ENCODE measurements at regions not wholly inside any gene's neighbourhood (a gene's known extent, or its start where the extent isn't known, plus 50 kb on each side); places are given as distances from the start of the nearest gene placed in this dataset.

DNA sequence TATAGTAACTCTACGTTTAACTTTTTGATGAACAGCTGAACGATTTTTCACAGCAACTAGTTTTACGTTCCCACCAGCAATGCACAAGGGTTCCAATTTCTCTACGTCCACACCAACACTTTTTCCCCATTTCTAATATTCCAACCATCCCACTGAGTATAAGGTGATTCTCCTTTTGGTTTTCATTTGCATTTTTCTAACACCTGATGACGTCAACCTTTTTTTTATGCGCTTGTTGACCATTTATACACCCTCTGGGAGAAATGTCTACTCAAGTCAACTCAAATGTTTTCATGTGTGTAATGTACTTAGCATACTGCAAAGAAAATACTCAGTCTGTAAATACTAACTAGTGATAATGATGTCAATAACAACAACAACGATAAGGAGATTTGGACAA lies 177.2 kb upstream of the TENM3 start:
- intact Hi-C loops (cut with DNase I): no loop called here
- H3K9me3 ChIP-seq: no peaks in the 10 kb centered on the region
- H3K4me1 ChIP-seq: peaks cover 0 to 4% (median 0%) of the 10 kb centered on the region in 4 donors
- no peaks in the 10 kb centered on the region for H3K27me3 ChIP-seq
- WGBS: 91% methylated on average over 7 of the region's 7 CpGs
- no peak for DNase-seq (ENCODE audit: extremely low spot score)
- no peak overlapping the region for H3K27ac ChIP-seq (replicated peaks in 1 of 4)
- TF ChIP-seq POLR2AphosphoS5 (IDR thresholded peaks at IDR 0.05) (no peak), POLR2A (IDR thresholded peaks at IDR 0.05; ENCODE audit: low read depth) (no peak), EP300 (IDR thresholded peaks at IDR 0.05) (no peak)
- TF ChIP-seq, protein P1, sequence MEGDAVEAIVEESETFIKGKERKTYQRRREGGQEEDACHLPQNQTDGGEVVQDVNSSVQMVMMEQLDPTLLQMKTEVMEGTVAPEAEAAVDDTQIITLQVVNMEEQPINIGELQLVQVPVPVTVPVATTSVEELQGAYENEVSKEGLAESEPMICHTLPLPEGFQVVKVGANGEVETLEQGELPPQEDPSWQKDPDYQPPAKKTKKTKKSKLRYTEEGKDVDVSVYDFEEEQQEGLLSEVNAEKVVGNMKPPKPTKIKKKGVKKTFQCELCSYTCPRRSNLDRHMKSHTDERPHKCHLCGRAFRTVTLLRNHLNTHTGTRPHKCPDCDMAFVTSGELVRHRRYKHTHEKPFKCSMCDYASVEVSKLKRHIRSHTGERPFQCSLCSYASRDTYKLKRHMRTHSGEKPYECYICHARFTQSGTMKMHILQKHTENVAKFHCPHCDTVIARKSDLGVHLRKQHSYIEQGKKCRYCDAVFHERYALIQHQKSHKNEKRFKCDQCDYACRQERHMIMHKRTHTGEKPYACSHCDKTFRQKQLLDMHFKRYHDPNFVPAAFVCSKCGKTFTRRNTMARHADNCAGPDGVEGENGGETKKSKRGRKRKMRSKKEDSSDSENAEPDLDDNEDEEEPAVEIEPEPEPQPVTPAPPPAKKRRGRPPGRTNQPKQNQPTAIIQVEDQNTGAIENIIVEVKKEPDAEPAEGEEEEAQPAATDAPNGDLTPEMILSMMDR (IDR thresholded peaks at IDR 0.05): no peak
- H3K36me3 ChIP-seq: no peaks in the 10 kb centered on the region
- H3K4me3 ChIP-seq: no peak overlapping the region

DNA sequence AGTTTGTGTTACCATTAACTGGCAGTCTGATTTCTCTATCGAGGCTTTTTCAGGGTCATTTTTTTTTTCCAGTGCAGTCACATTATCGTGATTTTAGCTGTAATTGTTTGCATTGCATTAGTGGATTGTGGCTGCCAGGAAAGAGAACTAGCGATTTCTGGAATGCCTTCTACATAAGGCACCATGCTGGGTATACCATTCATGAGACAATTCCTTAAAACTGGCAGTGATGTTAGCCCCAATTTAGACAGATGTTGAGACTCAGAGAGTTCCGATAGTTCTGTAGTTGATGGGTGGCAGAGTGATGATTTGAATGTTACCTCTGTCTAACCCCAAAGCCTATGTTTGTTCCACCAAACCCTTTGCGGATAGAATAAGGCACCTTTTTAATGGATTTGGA lies 175.4 kb upstream of the TENM3 start:
- intact Hi-C loops (cut with DNase I): no loop called here
- Histone ChIP-seq H3K36me3 (no peaks in the 10 kb centered on the region), H3K9me3 (no peaks in the 10 kb centered on the region), H3K27me3 (no peaks in the 10 kb centered on the region), H3K27ac (replicated peaks in 1 of 4) (no peak overlapping the region), H3K4me3 (no peak overlapping the region), H3K4me1 (peaks cover 0 to 3% (median 0%) of the 10 kb centered on the region in 4 donors)
- WGBS: 89% methylated on average over 5 of the region's 5 CpGs
- peak; percentile 57 for DNase-seq (ENCODE audit: extremely low spot score)
- TF ChIP-seq, protein P1 (IDR thresholded peaks at IDR 0.05): no peak
- no peak for TF ChIP-seq EP300 (IDR thresholded peaks at IDR 0.05)
- no peak for TF ChIP-seq POLR2AphosphoS5 (IDR thresholded peaks at IDR 0.05)
- TF ChIP-seq POLR2A (IDR thresholded peaks at IDR 0.05; ENCODE audit: low read depth): no peak

GRCh38 chr4:182068920-182069319 lies 174.3 kb upstream of the TENM3 start:
- H3K36me3 ChIP-seq: no peaks in the 10 kb centered on the region
- no peak overlapping the region for H3K4me3 ChIP-seq
- no peak for TF ChIP-seq POLR2A (IDR thresholded peaks at IDR 0.05; ENCODE audit: low read depth)
- TF ChIP-seq, protein P1 (IDR thresholded peaks at IDR 0.05): no peak
- no peak for TF ChIP-seq POLR2AphosphoS5 (IDR thresholded peaks at IDR 0.05)
- no peak for TF ChIP-seq EP300 (IDR thresholded peaks at IDR 0.05)
- no peaks in the 10 kb centered on the region for H3K9me3 ChIP-seq
- H3K27ac ChIP-seq (replicated peaks in 1 of 4): no peak overlapping the region
- H3K4me1 ChIP-seq: no peaks in the 10 kb centered on the region
- H3K27me3 ChIP-seq: no peaks in the 10 kb centered on the region
- intact Hi-C loops (cut with DNase I): no loop called here
- DNase-seq (ENCODE audit: extremely low spot score): no peak

DNA sequence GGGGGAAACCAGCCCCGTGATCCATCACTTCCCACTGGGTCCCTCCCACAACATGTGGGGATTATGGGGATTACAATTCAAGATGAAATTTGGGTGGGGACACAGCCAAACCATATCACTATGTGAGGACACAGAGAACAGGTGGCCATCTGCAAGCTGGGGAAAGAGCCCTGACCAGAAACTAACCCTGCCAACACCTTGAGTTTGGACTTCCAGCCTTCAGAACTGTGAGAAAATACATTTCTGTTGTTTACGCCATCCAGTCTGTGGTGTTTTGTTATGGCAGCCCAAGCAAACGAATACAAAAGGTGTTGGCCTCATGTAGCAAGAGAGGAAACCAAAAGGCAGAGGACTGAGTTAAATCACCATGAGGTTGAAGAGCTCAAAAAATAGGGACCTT lies 169.9 kb upstream of the TENM3 start:
- TF ChIP-seq, protein P1 (IDR thresholded peaks at IDR 0.05): no peak
- TF ChIP-seq POLR2A (IDR thresholded peaks at IDR 0.05; ENCODE audit: low read depth): no peak
- TF ChIP-seq POLR2AphosphoS5 (IDR thresholded peaks at IDR 0.05): no peak
- no peak for TF ChIP-seq EP300 (IDR thresholded peaks at IDR 0.05)
- Histone ChIP-seq H3K36me3 (no peaks in the 10 kb centered on the region), H3K4me3 (no peak overlapping the region), H3K27me3 (no peaks in the 10 kb centered on the region), H3K27ac (replicated peaks in 1 of 4) (no peak overlapping the region), H3K4me1 (no peaks in the 10 kb centered on the region), H3K9me3 (no peaks in the 10 kb centered on the region)
- WGBS: 91% methylated on average over 3 of the region's 3 CpGs
- no peak for DNase-seq (ENCODE audit: extremely low spot score)
- intact Hi-C loops (cut with DNase I): no loop called here

DNA sequence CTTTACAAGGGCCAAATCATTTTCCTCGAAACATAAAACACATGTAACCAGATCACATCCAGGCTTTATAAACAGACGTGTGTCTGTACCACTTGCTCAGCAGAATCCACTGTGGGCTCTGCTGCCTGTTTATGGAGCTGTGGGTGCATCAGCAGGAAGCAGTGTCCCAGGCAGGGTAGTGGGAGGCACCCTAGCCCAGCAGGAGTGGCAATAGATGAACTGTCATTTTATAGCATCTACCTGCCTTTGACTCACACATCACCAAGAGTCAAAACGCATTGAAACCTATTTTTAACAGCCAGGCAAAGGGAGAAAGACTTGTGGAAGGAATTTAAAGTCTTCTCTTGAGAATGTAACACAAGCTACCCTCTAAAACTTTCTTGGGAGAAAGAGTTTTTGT lies 169.1 kb upstream of the TENM3 start:
- 65% methylated on average over 3 of the region's 3 CpGs for WGBS
- Histone ChIP-seq H3K27me3 (no peaks in the 10 kb centered on the region), H3K4me3 (no peak overlapping the region), H3K9me3 (no peaks in the 10 kb centered on the region), H3K27ac (replicated peaks in 1 of 4) (no peak overlapping the region), H3K4me1 (no peaks in the 10 kb centered on the region), H3K36me3 (no peaks in the 10 kb centered on the region)
- DNase-seq (ENCODE audit: extremely low spot score): no peak
- intact Hi-C loops (cut with DNase I): no loop called here
- no peak for TF ChIP-seq EP300 (IDR thresholded peaks at IDR 0.05)

Data from esophagus muscularis mucosa (tissue), 4 donors.